ENCODE measurements at regions not wholly inside any gene's neighbourhood (a gene's known extent, or its start where the extent isn't known, plus 50 kb on each side); places are given as distances from the start of the nearest gene placed in this dataset.

GRCh38 chr5:174211277-174211626 is 165.7 kb downstream of the NSG2 start:
- TF ChIP-seq CTCF (conservative IDR thresholded peaks at IDR 0.05 in 1 of 2, IDR thresholded peaks at IDR 0.05 in 1 of 2; ENCODE audit: low read depth in 1 of 2, low read length in 2 of 2) (no peak), EZH2 (IDR thresholded peaks at IDR 0.05; ENCODE audit: low read length, missing control alignments) (no peak)
